ENCODE measurements at regions not wholly inside any gene's neighbourhood (a gene's known extent, or its start where the extent isn't known, plus 50 kb on each side); places are given as distances from the start of the nearest gene placed in this dataset.

GRCh38 chr20:48193627-48194425 is 408.5 kb upstream of the SULF2 start:
- H3K4me3 ChIP-seq (ENCODE audit: low read depth in 1 of 2, low read length in 1 of 2): no peak overlapping the region
- no peak overlapping the region for H3K27ac ChIP-seq
- H3K9me3 ChIP-seq: no peaks in the 10 kb centered on the region
- no peak for TF ChIP-seq CTCF (IDR thresholded peaks at IDR 0.05)
- no peaks in the 10 kb centered on the region for H3K27me3 ChIP-seq
- H3K4me1 ChIP-seq (ENCODE audit: control insufficient read depth in 1 of 2, insufficient read depth in 1 of 2, low read depth in 1 of 2, low read length in 1 of 2): no peaks in the 10 kb centered on the region
- H3K36me3 ChIP-seq: no peaks in the 10 kb centered on the region

GRCh38 chr20:48192109-48192508 is 406.8 kb upstream of the SULF2 start:
- no peaks in the 10 kb centered on the region for H3K4me1 ChIP-seq (ENCODE audit: control insufficient read depth in 1 of 2, insufficient read depth in 1 of 2, low read depth in 1 of 2, low read length in 1 of 2)
- no peak overlapping the region for H3K27ac ChIP-seq
- no peak for TF ChIP-seq CTCF (IDR thresholded peaks at IDR 0.05)

GRCh38 chr20:48191200-48191599 is 405.9 kb upstream of the SULF2 start:
- H3K9me3 ChIP-seq: no peaks in the 10 kb centered on the region
- no peak for TF ChIP-seq CTCF (IDR thresholded peaks at IDR 0.05)
- no peak overlapping the region for H3K4me3 ChIP-seq (ENCODE audit: low read depth in 1 of 2, low read length in 1 of 2)
- no peaks in the 10 kb centered on the region for H3K36me3 ChIP-seq
- no peaks in the 10 kb centered on the region for H3K4me1 ChIP-seq (ENCODE audit: control insufficient read depth in 1 of 2, insufficient read depth in 1 of 2, low read depth in 1 of 2, low read length in 1 of 2)
- H3K27ac ChIP-seq: no peak overlapping the region
- no peaks in the 10 kb centered on the region for H3K27me3 ChIP-seq

More at GRCh38 chr20:48192109-48192508, 406.8 kb upstream of the SULF2 start:
- H3K36me3 ChIP-seq: no peaks in the 10 kb centered on the region
- H3K27me3 ChIP-seq: no peaks in the 10 kb centered on the region
- no peak overlapping the region for H3K4me3 ChIP-seq (ENCODE audit: low read depth in 1 of 2, low read length in 1 of 2)
- H3K9me3 ChIP-seq: no peaks in the 10 kb centered on the region

- no peaks in the 10 kb centered on the region for H3K27me3 ChIP-seq
- H3K4me1 ChIP-seq (ENCODE audit: control insufficient read depth in 1 of 2, insufficient read depth in 1 of 2, low read depth in 1 of 2, low read length in 1 of 2): no peaks in the 10 kb centered on the region
- TF ChIP-seq CTCF (IDR thresholded peaks at IDR 0.05): no peak
- H3K9me3 ChIP-seq: no peaks in the 10 kb centered on the region
- H3K36me3 ChIP-seq: no peaks in the 10 kb centered on the region
- H3K4me3 ChIP-seq (ENCODE audit: low read depth in 1 of 2, low read length in 1 of 2): no peak overlapping the region
- no peak overlapping the region for H3K27ac ChIP-seq
Measured at GRCh38 chr20:48190757-48191156, 405.5 kb upstream of the SULF2 start.

- no peak overlapping the region for H3K27ac ChIP-seq
- H3K4me3 ChIP-seq (ENCODE audit: low read depth in 1 of 2, low read length in 1 of 2): no peak overlapping the region
- no peaks in the 10 kb centered on the region for H3K4me1 ChIP-seq (ENCODE audit: control insufficient read depth in 1 of 2, insufficient read depth in 1 of 2, low read depth in 1 of 2, low read length in 1 of 2)
- no peak for TF ChIP-seq CTCF (IDR thresholded peaks at IDR 0.05)
- H3K27me3 ChIP-seq: no peaks in the 10 kb centered on the region
- H3K36me3 ChIP-seq: no peaks in the 10 kb centered on the region
- H3K9me3 ChIP-seq: no peaks in the 10 kb centered on the region
Measured at GRCh38 chr20:48189181-48189580, 403.9 kb upstream of the SULF2 start.
